GM18502 (cell line): ENCODE measurements at regions not wholly inside any gene's neighbourhood (a gene's known extent, or its start where the extent isn't known, plus 50 kb on each side); places are given as distances from the start of the nearest gene placed in this dataset.

ENCODE experiments used
- ATAC-seq: cut with Tn5 transposase; IDR thresholded peaks from one replicate; pipeline ENCODE4 v1.9.1; 2021; ENCODE audit warnings: mild to moderate bottlenecking; ENCODE audit not compliant: unreplicated experiment, poor library complexity

GRCh38 chr9:87816036-87816435 is 66.6 kb upstream of the SPATA31E1 start:
- no peak for ATAC-seq

- no peak for ATAC-seq
Measured at GRCh38 chr9:87818308-87818707, 64.4 kb upstream of the SPATA31E1 start.

GRCh38 chr9:87824216-87824875 is 58.3 kb upstream of the SPATA31E1 start:
- no peak for ATAC-seq

- ATAC-seq = no peak
Measured at GRCh38 chr9:87824886-87825285, 57.8 kb upstream of the SPATA31E1 start.

DNA sequence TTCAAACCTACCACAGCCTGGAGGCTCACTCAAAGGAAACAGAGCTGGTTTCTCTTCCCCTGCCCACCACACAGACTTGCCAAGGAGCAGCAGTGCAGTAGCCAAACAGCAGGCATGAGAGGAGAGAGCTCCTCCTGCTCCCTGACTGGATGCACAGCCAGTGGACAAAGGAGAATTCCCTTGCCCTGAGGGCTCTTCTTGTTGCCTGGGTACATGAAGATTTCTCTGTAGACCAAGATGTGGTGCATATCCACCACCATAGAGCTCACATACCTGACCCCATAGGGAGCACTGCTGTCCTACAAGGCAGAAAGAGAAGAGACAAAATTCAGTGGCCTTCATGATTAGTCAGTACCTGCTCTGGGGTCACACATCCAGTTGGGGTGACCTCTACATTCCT is 56.3 kb upstream of the SPATA31E1 start:
- ATAC-seq = no peak

DNA sequence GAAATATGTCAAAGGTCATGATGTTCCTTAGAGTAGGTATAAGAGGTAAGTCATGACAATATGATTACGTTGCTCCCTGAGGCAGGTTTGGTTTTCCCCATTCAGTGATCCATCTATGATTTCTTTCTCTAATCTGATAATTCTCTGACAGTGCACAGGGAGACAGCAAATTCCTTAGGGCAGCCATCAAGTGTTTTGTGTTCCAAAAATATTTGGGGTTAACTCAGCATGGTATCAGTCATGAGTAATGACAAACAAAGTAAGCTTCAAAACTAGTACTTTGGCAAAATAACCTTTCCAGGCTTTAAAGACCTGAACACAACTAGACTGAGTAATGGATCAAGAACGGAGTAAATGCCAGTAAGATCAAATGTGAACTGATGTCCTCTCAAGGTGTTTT is 55.3 kb upstream of the SPATA31E1 start:
- no peak for ATAC-seq

- no peak for ATAC-seq
Measured at GRCh38 chr9:87829756-87830155, 52.9 kb upstream of the SPATA31E1 start.

GRCh38 chr9:87830446-87830845 is 52.2 kb upstream of the SPATA31E1 start:
- ATAC-seq = no peak

DNA sequence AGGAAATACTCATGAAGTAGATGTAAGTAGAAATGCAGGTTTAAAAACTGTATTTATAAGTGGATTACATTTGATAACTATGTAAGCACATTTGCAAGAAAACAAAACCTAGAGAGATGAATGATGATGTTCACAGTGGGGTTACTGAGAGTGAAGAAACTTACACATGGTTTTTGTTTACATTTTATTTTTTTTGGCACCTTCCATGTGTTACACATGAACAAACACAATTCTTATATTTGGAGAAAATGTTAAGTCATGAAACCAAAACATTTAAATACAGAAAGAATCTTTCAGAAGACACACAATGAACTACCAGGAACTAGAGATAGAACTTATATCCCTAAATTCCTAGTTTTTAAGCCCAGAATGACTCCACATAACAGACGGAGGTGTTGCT is 51.5 kb upstream of the SPATA31E1 start:
- no peak for ATAC-seq
